GM23338 (cell line): ENCODE measurements at regions not wholly inside any gene's neighbourhood (a gene's known extent, or its start where the extent isn't known, plus 50 kb on each side); places are given as distances from the start of the nearest gene placed in this dataset.

ENCODE experiments used
- ATAC-seq: fragments of 200-7000 bp; cut with Tn5 transposase; 3 replicates; pipeline ENCODE4 v1.9.1; 2020
- DNase-seq: peaks from one replicate; pipeline ENCODE4 v3.0.0-alpha.2; 2015; ENCODE audit warnings: low spot score
- H2AFZ ChIP-seq: fragments of 200-600 bp; sonication (generic); 2 replicates; pipeline ENCODE4 v1.8.0; 2016; ENCODE audit warnings: antibody characterized with exemption, mild to moderate bottlenecking, moderate library complexity
- H3F3A ChIP-seq: fragments of 200-600 bp; sonication (generic); replicated peaks from 2 replicates; pipeline ENCODE4 v1.8.0; 2017; ENCODE audit warnings: antibody characterized with exemption, mixed run types, low read depth
- H3K27ac ChIP-seq: fragments of 200-600 bp; sonication (generic); 2 replicates; pipeline ENCODE4 v1.6.1; 2016; ENCODE audit warnings: low read depth
- H3K27me3 ChIP-seq: fragments of 200-600 bp; sonication (generic); 2 replicates; pipeline ENCODE4 v1.8.0; 2016; ENCODE audit warnings: mild to moderate bottlenecking, mixed run types, moderate library complexity; ENCODE audit not compliant: insufficient read depth
- H3K36me3 ChIP-seq: fragments of 200-600 bp; sonication (generic); 2 replicates; pipeline ENCODE4 v1.8.0; 2016; ENCODE audit warnings: mild to moderate bottlenecking; ENCODE audit not compliant: insufficient read depth
- H3K4me1 ChIP-seq: fragments of 200-600 bp; sonication (generic); 2 replicates; pipeline ENCODE4 v1.8.0; 2016; ENCODE audit warnings: mild to moderate bottlenecking, moderate library complexity; ENCODE audit not compliant: insufficient read depth
- H3K4me2 ChIP-seq: fragments of 200-600 bp; sonication (generic); 2 replicates; pipeline ENCODE4 v1.7.1; 2017; ENCODE audit warnings: mixed run types
- H3K4me3 ChIP-seq: fragments of 200-600 bp; sonication (generic); 2 replicates; pipeline ENCODE4 v1.6.1; 2016; ENCODE audit warnings: mixed run types
- H3K79me2 ChIP-seq: fragments of 200-600 bp; sonication (generic); replicated peaks from 2 replicates; pipeline ENCODE4 v1.8.0; 2017; ENCODE audit warnings: mild to moderate bottlenecking; ENCODE audit not compliant: insufficient read depth
- H3K9me2 ChIP-seq: fragments of 200-600 bp; sonication (generic); 2 replicates; pipeline ENCODE4 v1.8.0; 2017; ENCODE audit not compliant: insufficient read depth
- H4K20me1 ChIP-seq: fragments of 200-600 bp; sonication (generic); replicated peaks from 2 replicates; pipeline ENCODE4 v1.8.0; 2017; ENCODE audit warnings: mild to moderate bottlenecking; ENCODE audit not compliant: insufficient read depth
- H3K27ac Mint-ChIP-seq: 2 replicates; pipeline ENCODE4 v1.8.0; 2020; ENCODE audit warnings: inconsistent platforms, mild to moderate bottlenecking, moderate library complexity, mixed read lengths
- H3K27me3 Mint-ChIP-seq: 3 replicates; pipeline ENCODE4 v1.8.0; 2022; ENCODE audit warnings: low read depth, mild to moderate bottlenecking, moderate library complexity, mixed read lengths, inconsistent platforms; ENCODE audit not compliant: insufficient read depth, poor library complexity
- H3K36me3 Mint-ChIP-seq: 3 replicates; pipeline ENCODE4 v1.8.0; 2021; ENCODE audit warnings: low read depth, mild to moderate bottlenecking, inconsistent platforms, moderate library complexity, mixed read lengths
- H3K4me1 Mint-ChIP-seq: 3 replicates; pipeline ENCODE4 v1.8.0; 2020; ENCODE audit warnings: mild to moderate bottlenecking, inconsistent platforms, mixed read lengths
- H3K4me3 Mint-ChIP-seq: 3 replicates; pipeline ENCODE4 v1.8.0; 2021; ENCODE audit warnings: moderate library complexity, mild to moderate bottlenecking, inconsistent platforms, mixed read lengths
- H3K9me3 Mint-ChIP-seq: 3 replicates; pipeline ENCODE4 v1.8.0; 2020; ENCODE audit warnings: moderate library complexity, mild to moderate bottlenecking, inconsistent platforms, mixed read lengths
- CREB1 ChIP-seq: fragments of 250-450 bp; sonication (Bioruptor Pico); IDR thresholded peaks from 2 replicates; pipeline ENCODE4 v1.5.0; 2020; ENCODE audit warnings: low read depth, mild to moderate bottlenecking, moderate library complexity
- EZH2 ChIP-seq: fragments of 200-600 bp; sonication (generic); IDR thresholded peaks from one replicate; pipeline ENCODE4 v1.8.0; 2017; ENCODE audit warnings: antibody characterized with exemption, mild to moderate bottlenecking, low read depth; ENCODE audit not compliant: unreplicated experiment
- EZH2phosphoT487 ChIP-seq: fragments of 200-600 bp; sonication (generic); IDR thresholded peaks from one replicate; pipeline ENCODE4 v1.8.1; 2018; ENCODE audit warnings: antibody characterized with exemption; ENCODE audit not compliant: unreplicated experiment
- JUNB ChIP-seq: IDR thresholded peaks from one replicate; pipeline ENCODE4 v1.6.1; 2016; ENCODE audit warnings: antibody characterized with exemption; ENCODE audit not compliant: unreplicated experiment
- NANOG ChIP-seq: IDR thresholded peaks from 2 replicates; pipeline ENCODE4 v1.6.1; 2016; ENCODE audit warnings: antibody characterized with exemption, borderline replicate concordance
- POLR2AphosphoS5 ChIP-seq: IDR thresholded peaks from 2 replicates; pipeline ENCODE4 v1.6.1; 2016; ENCODE audit warnings: antibody characterized with exemption, low read depth
- REST ChIP-seq: IDR thresholded peaks from one replicate; pipeline ENCODE4 v1.6.1; 2018; ENCODE audit warnings: antibody characterized with exemption; ENCODE audit not compliant: unreplicated experiment
- STAT1 ChIP-seq: IDR thresholded peaks from one replicate; pipeline ENCODE4 v1.6.1; 2016; ENCODE audit warnings: antibody characterized with exemption; ENCODE audit not compliant: unreplicated experiment
- ZNF114 ChIP-seq: fragments of 250-450 bp; sonication (Bioruptor Pico); IDR thresholded peaks from 2 replicates; pipeline ENCODE4 v1.5.0; 2020; ENCODE audit warnings: mild to moderate bottlenecking, moderate library complexity
- ZNF331 ChIP-seq: fragments of 250-450 bp; sonication (Bioruptor Pico); IDR thresholded peaks from 2 replicates; pipeline ENCODE4 v1.5.0; 2020; ENCODE audit warnings: low read depth, mild to moderate bottlenecking, moderate library complexity
- TF ChIP-seq, protein P1 (sequence below): IDR thresholded peaks from 2 replicates; pipeline ENCODE4 v1.6.1; 2016; ENCODE audit warnings: antibody characterized with exemption
- TF ChIP-seq, protein P2 (sequence below): fragments of 250-450 bp; sonication (Bioruptor Pico); IDR thresholded peaks from 2 replicates; pipeline ENCODE4 v1.5.0; 2020; ENCODE audit warnings: mild to moderate bottlenecking, moderate library complexity

DNA sequence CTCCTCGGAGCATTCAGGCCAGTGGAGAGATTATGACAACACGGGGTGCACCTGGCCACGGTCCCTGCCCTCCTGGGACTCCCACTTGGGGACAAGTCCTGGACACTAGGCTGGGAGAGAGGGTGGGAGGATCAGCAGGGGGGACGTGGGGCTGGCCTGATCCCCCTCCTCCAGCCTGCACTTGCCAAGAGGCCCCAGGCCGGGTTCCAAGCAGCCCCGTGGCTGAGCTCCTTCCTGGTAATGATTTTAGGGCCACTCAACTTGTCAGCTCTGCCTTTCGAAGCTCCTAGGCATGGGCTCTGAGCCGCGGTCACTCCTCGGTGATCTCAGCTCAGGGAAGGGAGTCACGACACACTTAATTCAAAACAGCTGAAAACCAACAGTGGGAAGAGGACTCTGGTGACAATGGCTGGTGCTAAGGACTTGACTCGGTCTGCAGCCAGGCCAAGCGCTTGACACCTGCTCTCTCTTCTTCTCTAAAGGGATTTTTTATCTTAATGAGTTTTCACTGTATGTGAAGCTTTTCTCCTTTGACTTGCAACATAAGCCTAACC lies 161.7 kb downstream of the BMP7 start:
- no peaks in the 10 kb centered on the region for H3K4me1 ChIP-seq
- no peaks in the 10 kb centered on the region for H4K20me1 ChIP-seq
- no peak overlapping the region for H2AFZ ChIP-seq
- H3K4me2 ChIP-seq = no peak overlapping the region
- H3K36me3 Mint-ChIP-seq = no peaks in the 10 kb centered on the region
- H3K27me3 ChIP-seq = no peaks in the 10 kb centered on the region
- DNase-seq (no peak), ATAC-seq (no peak)
- no peaks in the 10 kb centered on the region; the same call in 1 of the 2 replicates for H3K9me2 ChIP-seq
- H3K79me2 ChIP-seq = no peaks in the 10 kb centered on the region
- no peak overlapping the region for H3K4me3 Mint-ChIP-seq
- no peak overlapping the region for H3K27ac ChIP-seq
- no peak overlapping the region for H3K27ac Mint-ChIP-seq
- H3K36me3 ChIP-seq = no peaks in the 10 kb centered on the region
- H3K27me3 Mint-ChIP-seq = peaks cover 2% of the 10 kb centered on the region
- TF ChIP-seq STAT1 = no peak
- TF ChIP-seq, protein P1, sequence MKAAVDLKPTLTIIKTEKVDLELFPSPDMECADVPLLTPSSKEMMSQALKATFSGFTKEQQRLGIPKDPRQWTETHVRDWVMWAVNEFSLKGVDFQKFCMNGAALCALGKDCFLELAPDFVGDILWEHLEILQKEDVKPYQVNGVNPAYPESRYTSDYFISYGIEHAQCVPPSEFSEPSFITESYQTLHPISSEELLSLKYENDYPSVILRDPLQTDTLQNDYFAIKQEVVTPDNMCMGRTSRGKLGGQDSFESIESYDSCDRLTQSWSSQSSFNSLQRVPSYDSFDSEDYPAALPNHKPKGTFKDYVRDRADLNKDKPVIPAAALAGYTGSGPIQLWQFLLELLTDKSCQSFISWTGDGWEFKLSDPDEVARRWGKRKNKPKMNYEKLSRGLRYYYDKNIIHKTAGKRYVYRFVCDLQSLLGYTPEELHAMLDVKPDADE = no peak
- TF ChIP-seq REST = no peak
- TF ChIP-seq ZNF114 (CRISPR knock-in tag) = no peak
- TF ChIP-seq POLR2AphosphoS5 = no peak
- TF ChIP-seq ZNF331 (CRISPR knock-in tag) = no peak
- no peak for TF ChIP-seq EZH2
- TF ChIP-seq, protein P2, sequence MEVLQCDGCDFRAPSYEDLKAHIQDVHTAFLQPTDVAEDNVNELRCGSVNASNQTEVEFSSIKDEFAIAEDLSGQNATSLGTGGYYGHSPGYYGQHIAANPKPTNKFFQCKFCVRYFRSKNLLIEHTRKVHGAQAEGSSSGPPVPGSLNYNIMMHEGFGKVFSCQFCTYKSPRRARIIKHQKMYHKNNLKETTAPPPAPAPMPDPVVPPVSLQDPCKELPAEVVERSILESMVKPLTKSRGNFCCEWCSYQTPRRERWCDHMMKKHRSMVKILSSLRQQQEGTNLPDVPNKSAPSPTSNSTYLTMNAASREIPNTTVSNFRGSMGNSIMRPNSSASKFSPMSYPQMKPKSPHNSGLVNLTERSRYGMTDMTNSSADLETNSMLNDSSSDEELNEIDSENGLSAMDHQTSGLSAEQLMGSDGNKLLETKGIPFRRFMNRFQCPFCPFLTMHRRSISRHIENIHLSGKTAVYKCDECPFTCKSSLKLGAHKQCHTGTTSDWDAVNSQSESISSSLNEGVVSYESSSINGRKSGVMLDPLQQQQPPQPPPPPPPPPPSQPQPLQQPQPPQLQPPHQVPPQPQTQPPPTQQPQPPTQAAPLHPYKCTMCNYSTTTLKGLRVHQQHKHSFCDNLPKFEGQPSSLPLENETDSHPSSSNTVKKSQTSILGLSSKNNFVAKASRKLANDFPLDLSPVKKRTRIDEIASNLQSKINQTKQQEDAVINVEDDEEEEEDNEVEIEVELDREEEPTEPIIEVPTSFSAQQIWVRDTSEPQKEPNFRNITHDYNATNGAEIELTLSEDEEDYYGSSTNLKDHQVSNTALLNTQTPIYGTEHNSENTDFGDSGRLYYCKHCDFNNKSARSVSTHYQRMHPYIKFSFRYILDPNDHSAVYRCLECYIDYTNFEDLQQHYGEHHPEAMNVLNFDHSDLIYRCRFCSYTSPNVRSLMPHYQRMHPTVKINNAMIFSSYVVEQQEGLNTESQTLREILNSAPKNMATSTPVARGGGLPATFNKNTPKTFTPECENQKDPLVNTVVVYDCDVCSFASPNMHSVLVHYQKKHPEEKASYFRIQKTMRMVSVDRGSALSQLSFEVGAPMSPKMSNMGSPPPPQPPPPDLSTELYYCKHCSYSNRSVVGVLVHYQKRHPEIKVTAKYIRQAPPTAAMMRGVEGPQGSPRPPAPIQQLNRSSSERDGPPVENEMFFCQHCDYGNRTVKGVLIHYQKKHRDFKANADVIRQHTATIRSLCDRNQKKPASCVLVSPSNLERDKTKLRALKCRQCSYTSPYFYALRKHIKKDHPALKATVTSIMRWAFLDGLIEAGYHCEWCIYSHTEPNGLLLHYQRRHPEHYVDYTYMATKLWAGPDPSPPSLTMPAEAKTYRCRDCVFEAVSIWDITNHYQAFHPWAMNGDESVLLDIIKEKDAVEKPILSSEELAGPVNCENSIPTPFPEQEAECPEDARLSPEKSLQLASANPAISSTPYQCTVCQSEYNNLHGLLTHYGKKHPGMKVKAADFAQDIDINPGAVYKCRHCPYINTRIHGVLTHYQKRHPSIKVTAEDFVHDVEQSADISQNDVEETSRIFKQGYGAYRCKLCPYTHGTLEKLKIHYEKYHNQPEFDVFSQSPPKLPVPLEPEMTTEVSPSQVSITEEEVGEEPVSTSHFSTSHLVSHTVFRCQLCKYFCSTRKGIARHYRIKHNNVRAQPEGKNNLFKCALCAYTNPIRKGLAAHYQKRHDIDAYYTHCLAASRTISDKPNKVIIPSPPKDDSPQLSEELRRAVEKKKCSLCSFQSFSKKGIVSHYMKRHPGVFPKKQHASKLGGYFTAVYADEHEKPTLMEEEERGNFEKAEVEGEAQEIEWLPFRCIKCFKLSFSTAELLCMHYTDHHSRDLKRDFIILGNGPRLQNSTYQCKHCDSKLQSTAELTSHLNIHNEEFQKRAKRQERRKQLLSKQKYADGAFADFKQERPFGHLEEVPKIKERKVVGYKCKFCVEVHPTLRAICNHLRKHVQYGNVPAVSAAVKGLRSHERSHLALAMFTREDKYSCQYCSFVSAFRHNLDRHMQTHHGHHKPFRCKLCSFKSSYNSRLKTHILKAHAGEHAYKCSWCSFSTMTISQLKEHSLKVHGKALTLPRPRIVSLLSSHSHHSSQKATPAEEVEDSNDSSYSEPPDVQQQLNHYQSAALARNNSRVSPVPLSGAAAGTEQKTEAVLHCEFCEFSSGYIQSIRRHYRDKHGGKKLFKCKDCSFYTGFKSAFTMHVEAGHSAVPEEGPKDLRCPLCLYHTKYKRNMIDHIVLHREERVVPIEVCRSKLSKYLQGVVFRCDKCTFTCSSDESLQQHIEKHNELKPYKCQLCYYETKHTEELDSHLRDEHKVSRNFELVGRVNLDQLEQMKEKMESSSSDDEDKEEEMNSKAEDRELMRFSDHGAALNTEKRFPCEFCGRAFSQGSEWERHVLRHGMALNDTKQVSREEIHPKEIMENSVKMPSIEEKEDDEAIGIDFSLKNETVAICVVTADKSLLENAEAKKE (CRISPR knock-in tag) = no peak
- TF ChIP-seq CREB1 (CRISPR knock-in tag) = no peak
- TF ChIP-seq NANOG = no peak
- TF ChIP-seq EZH2phosphoT487 = no peak
- no peak for TF ChIP-seq JUNB
- no peaks in the 10 kb centered on the region; the same call in 2 of the 3 replicates for H3K4me1 Mint-ChIP-seq
- H3F3A ChIP-seq = no peaks in the 10 kb centered on the region
- no peak overlapping the region for H3K4me3 ChIP-seq
- no peaks in the 10 kb centered on the region; the same call in 1 of the 3 replicates for H3K9me3 Mint-ChIP-seq
